Left lung (tissue), 4 donors: ENCODE measurements at regions not wholly inside any gene's neighbourhood (a gene's known extent, or its start where the extent isn't known, plus 50 kb on each side); places are given as distances from the start of the nearest gene placed in this dataset.

Source experiments
- ATAC-seq: fragments of 200-7000 bp; cut with Tn5 transposase; one replicate; pipeline ENCODE4 v1.9.1; 2020; ENCODE audit warnings: moderate library complexity
- DNase-seq, 4 donors: peaks; one replicate each; pipeline ENCODE4 v3.0.0-alpha.2; 2013 to 2020
- H3K27ac ChIP-seq, 2 donors: fragments of 200-600 bp; sonication (generic) in 1 of 2; one replicate each; pipeline versions ENCODE4 v1.5.0 to v1.8.0; 2020 to 2021
- H3K27me3 ChIP-seq, 2 donors: fragments of 200-600 bp; sonication (generic) in 1 of 2; one replicate each; pipeline versions ENCODE4 v1.5.0 to v1.8.0; 2020 to 2021
- H3K36me3 ChIP-seq, 2 donors: fragments of 200-600 bp; sonication (generic) in 1 of 2; one replicate each; pipeline versions ENCODE4 v1.5.0 to v1.8.0; 2020 to 2021
- H3K4me1 ChIP-seq, 2 donors: fragments of 200-600 bp; one replicate each; pipeline ENCODE4 v1.8.0; 2021
- H3K4me3 ChIP-seq, 2 donors: fragments of 200-600 bp; sonication (generic) in 1 of 2; one replicate each; pipeline versions ENCODE4 v1.5.0 to v1.8.0; 2020 to 2021; ENCODE audit warnings: mild to moderate bottlenecking in 1 of 2
- H3K9me3 ChIP-seq, 2 donors: fragments of 200-600 bp; sonication (generic) in 1 of 2; one replicate each; pipeline versions ENCODE4 v1.5.0 to v1.8.0; 2020 to 2021
- intact Hi-C, 2 donors: fragments of 100-400 bp; cut with DNase I; formaldehyde crosslinking; loops; one replicate each; pipeline versions ENCODE4 v1.11.2 to v1.14.2; 2022
- TF ChIP-seq, protein P1 (sequence below), 2 donors: fragments of 200-600 bp; sonication (generic) in 1 of 2; IDR thresholded peaks; one replicate each; pipeline versions ENCODE4 v1.5.0 to v1.8.0; 2021; ENCODE audit warnings: antibody characterized with exemption in 2 of 2
- donor health status: DM: no; HTN: yes; CAD: no.
- donor health status: DM: no; HTN: no; CAD: no.

- Histone ChIP-seq H3K36me3 (no peaks in the 10 kb centered on the region), H3K4me1 (no peaks in the 10 kb centered on the region), H3K27ac (no peak overlapping the region), H3K9me3 (peaks cover 0 to 23% of the 10 kb centered on the region in 2 donors), H3K27me3 (no peaks in the 10 kb centered on the region), H3K4me3 (no peak overlapping the region)
- no peak for ATAC-seq
- TF ChIP-seq, protein P1, sequence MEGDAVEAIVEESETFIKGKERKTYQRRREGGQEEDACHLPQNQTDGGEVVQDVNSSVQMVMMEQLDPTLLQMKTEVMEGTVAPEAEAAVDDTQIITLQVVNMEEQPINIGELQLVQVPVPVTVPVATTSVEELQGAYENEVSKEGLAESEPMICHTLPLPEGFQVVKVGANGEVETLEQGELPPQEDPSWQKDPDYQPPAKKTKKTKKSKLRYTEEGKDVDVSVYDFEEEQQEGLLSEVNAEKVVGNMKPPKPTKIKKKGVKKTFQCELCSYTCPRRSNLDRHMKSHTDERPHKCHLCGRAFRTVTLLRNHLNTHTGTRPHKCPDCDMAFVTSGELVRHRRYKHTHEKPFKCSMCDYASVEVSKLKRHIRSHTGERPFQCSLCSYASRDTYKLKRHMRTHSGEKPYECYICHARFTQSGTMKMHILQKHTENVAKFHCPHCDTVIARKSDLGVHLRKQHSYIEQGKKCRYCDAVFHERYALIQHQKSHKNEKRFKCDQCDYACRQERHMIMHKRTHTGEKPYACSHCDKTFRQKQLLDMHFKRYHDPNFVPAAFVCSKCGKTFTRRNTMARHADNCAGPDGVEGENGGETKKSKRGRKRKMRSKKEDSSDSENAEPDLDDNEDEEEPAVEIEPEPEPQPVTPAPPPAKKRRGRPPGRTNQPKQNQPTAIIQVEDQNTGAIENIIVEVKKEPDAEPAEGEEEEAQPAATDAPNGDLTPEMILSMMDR (IDR thresholded peaks at IDR 0.05) = no peak
- DNase-seq = no peak
- intact Hi-C loops = no loop called here
Observed at GRCh38 chr5:4185127-4185526, 589.5 kb downstream of the IRX1 start.

DNA sequence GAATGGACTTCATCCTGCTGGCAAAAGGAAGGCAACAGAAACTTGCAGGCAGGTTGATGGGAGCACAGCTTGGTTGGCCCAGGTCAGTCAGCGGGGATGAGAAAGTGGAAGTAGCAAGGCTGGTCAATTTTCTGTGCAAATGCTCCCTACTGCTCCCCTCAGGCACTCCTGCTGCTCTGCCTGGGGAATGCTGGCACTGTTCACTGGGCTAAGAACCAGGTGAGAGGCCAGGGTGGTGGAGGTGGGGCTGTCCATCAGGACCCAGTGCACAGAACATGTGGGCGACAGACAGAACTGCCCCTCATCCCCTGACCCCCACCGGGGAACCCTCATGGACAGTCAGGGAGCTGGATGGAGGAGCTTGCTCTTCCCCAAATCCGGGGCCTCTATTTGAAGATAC is 593.1 kb downstream of the IRX1 start:
- intact Hi-C loops = no loop called here
- H3K27me3 ChIP-seq = no peaks in the 10 kb centered on the region
- DNase-seq (no peak), ATAC-seq (no peak)
- H3K4me1 ChIP-seq = no peaks in the 10 kb centered on the region
- H3K4me3 ChIP-seq = no peak overlapping the region
- H3K9me3 ChIP-seq = peaks cover 0 to 17% of the 10 kb centered on the region in 2 donors
- TF ChIP-seq, protein P1 (IDR thresholded peaks at IDR 0.05) = no peak
- H3K36me3 ChIP-seq = no peaks in the 10 kb centered on the region
- H3K27ac ChIP-seq = no peak overlapping the region

GRCh38 chr5:4189317-4189716 is 593.7 kb downstream of the IRX1 start:
- intact Hi-C loops = no loop called here
- Histone ChIP-seq H3K4me3 (no peak overlapping the region), H3K4me1 (no peaks in the 10 kb centered on the region), H3K27me3 (no peaks in the 10 kb centered on the region), H3K36me3 (no peaks in the 10 kb centered on the region), H3K9me3 (peaks cover 0 to 11% of the 10 kb centered on the region in 2 donors), H3K27ac (no peak overlapping the region)
- ATAC-seq = no peak
- no peak for DNase-seq
- TF ChIP-seq, protein P1 (IDR thresholded peaks at IDR 0.05) = no peak

DNA sequence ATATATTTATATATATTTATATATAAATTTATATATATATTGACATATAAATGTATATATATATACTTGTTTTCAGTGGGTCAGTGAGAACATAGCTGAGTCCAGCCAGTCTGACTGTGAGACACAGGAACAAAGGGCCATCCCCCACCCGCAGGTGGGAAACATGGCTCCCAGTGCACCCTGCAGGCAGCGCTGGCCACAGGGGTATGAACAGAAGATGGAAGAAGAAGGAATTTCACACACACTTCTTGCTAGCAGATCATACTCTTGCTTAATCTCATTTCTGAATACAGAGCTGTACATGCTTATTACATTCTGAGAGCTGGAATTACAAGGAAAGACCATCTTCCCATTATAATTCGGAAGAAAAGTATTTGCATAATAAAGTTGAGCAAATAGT is 595.4 kb downstream of the IRX1 start:
- Histone ChIP-seq H3K27ac (no peak overlapping the region), H3K9me3 (no peaks in the 10 kb centered on the region), H3K4me3 (no peak overlapping the region), H3K36me3 (no peaks in the 10 kb centered on the region), H3K4me1 (no peaks in the 10 kb centered on the region), H3K27me3 (no peaks in the 10 kb centered on the region)
- DNase-seq (no peak), ATAC-seq (no peak)
- intact Hi-C loops = no loop called here
- TF ChIP-seq, protein P1 (IDR thresholded peaks at IDR 0.05) = no peak

DNA sequence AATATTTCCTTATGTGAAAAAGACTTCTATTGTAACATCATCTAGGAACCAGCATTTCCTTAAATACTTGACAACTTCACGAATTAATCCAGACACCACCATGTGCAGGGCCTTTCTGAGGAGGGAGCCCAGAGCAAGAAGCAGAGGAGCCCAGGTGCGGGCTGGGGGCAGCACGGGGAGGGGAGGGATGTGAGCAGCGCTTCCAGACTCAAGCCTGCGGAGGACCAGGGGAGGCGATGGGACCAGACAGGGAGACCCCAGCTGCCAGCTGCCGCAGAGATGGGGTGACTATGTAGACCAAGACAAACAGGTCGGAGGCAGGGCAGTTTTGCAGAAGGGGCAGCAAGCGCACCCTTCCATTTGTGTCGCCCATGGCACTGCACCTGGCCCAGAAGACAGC is 596.1 kb downstream of the IRX1 start:
- intact Hi-C loops = no loop called here
- H3K9me3 ChIP-seq = no peaks in the 10 kb centered on the region
- no peak for ATAC-seq
- no peaks in the 10 kb centered on the region for H3K4me1 ChIP-seq
- TF ChIP-seq, protein P1 (IDR thresholded peaks at IDR 0.05) = no peak
- DNase-seq = no peak
- no peaks in the 10 kb centered on the region for H3K36me3 ChIP-seq
- no peaks in the 10 kb centered on the region for H3K27me3 ChIP-seq
- no peak overlapping the region for H3K27ac ChIP-seq
- H3K4me3 ChIP-seq = no peak overlapping the region
